ENCODE measurements at regions not wholly inside any gene's neighbourhood (a gene's known extent, or its start where the extent isn't known, plus 50 kb on each side); places are given as distances from the start of the nearest gene placed in this dataset.

DNA sequence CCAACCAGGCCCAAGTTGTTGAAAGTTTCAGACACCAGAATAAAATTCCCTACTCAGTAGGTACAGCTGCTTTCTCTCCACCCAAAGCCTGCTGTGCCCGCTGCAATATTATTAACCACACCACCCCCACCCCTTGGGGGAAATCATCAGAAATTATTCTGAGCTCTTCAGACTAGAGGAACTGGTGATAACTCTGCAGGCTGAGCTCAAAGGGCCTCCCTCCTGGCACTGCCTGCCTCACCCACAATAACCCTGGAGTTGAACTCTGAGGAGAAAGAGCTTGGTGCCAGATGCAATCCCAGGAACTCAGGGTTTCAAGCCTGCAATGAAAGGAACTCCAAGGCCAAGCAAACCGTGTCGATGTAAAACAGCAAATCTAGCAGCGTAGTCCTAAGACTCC, 381.7 kb upstream of the ZNF507 start:
- H3K4me1 ChIP-seq (ENCODE audit: insufficient read depth, low read length) = no peaks in the 10 kb centered on the region
- no peaks in the 10 kb centered on the region; the same call in 1 of the 2 replicates for H3K9me3 ChIP-seq (ENCODE audit: control insufficient read depth, insufficient read depth, low read length)
- no peak overlapping the region for H3K9ac ChIP-seq (ENCODE audit: low read depth, low read length)
- no peaks in the 10 kb centered on the region for H3K36me3 ChIP-seq (ENCODE audit: insufficient read depth, low read length)

DNA sequence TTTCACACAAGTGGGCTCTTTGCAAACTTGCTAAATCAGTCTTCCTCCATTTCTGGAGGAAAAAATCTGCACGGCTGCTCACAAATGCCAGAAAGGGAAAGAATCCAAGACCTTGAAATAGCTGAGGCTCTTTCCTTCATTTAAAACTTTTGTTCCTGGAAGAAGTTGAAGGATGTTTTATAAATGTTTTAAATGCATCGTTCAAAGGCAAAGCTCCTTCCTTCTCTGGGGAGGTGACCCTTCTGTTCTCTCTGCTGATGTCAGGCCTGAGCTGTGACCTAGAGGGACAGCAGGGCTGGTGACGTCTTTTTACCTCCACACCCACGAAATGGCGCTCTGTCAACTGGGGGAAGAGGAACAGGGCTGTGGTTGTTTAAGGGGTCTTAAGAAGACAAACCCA, 376.4 kb upstream of the ZNF507 start:
- no peak overlapping the region for H3K9ac ChIP-seq (ENCODE audit: low read depth, low read length)
- no peaks in the 10 kb centered on the region; the same call in 1 of the 2 replicates for H3K9me3 ChIP-seq (ENCODE audit: control insufficient read depth, insufficient read depth, low read length)
- H3K4me1 ChIP-seq (ENCODE audit: insufficient read depth, low read length) = no peaks in the 10 kb centered on the region
- no peaks in the 10 kb centered on the region for H3K36me3 ChIP-seq (ENCODE audit: insufficient read depth, low read length)

DNA sequence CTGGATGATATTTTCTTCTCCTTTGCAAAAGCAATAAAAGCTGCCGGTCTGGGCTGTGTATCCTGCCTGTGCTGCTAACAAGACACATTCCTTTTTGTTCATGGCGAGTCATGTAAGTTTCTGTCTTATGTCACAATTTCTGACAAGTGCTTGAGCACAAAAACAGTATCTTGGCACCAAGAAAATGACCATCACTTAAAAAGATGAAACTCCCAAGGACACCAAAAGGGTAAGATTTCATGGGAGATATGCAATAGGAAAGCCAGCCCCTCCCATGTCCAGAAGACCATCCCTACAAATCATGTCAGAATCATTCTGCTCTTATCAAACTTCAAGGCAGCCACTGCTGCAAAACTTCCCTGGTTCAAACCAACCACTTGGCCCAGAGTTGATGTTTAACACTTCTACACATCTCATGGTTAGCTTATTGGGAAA, 375.4 kb upstream of the ZNF507 start:
- H3K4me1 ChIP-seq (ENCODE audit: insufficient read depth, low read length) = no peaks in the 10 kb centered on the region
- no peaks in the 10 kb centered on the region for H3K36me3 ChIP-seq (ENCODE audit: insufficient read depth, low read length)
- no peak overlapping the region for H3K9ac ChIP-seq (ENCODE audit: low read depth, low read length)
- H3K9me3 ChIP-seq (ENCODE audit: control insufficient read depth, insufficient read depth, low read length) = no peaks in the 10 kb centered on the region

DNA sequence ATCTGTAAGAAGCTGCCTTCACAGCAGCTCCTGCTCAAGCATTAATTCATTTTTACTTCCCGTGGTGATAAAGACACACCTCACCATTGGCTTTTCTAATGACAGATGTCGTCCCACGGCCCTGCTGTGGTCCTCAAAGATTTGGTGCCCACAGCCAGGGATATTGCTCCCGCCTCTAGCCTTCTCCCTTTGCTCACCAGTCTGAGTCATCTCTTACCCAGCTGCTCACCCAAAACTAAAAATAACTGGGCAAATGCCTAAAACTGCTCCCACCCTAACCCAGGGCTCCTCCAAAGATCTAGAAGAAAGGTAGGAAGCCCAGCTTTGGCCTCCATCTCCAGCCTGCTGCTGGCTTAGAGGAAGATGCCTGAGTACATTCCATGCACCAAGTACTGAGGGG, 371.1 kb upstream of the ZNF507 start:
- no peak overlapping the region for H3K9ac ChIP-seq (ENCODE audit: low read depth, low read length)
- no peaks in the 10 kb centered on the region for H3K9me3 ChIP-seq (ENCODE audit: control insufficient read depth, insufficient read depth, low read length)
- no peaks in the 10 kb centered on the region for H3K4me1 ChIP-seq (ENCODE audit: insufficient read depth, low read length)
- no peaks in the 10 kb centered on the region for H3K36me3 ChIP-seq (ENCODE audit: insufficient read depth, low read length)

DNA sequence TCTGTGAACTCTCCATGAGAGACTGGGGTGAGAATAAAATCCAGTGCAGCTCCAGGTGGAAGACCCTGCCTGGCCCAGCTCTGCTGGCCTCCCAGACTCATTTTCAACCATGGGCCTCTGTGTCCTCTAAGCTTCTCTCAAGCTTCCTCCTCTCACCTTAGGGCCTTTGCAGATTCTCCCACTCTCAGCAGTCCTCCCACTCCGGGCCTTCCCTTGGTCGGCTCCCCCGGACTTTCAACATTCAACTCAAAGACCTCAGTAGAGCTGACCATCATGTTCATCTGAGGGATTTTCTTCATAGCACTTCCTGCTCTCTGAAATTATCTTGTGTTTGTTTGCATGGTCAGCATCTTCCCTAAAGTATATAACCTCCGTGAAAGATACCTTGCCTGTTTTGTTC, 370.5 kb upstream of the ZNF507 start:
- Histone ChIP-seq H3K4me1 (ENCODE audit: insufficient read depth, low read length) (no peaks in the 10 kb centered on the region), H3K36me3 (ENCODE audit: insufficient read depth, low read length) (no peaks in the 10 kb centered on the region), H3K9ac (ENCODE audit: low read depth, low read length) (no peak overlapping the region), H3K9me3 (ENCODE audit: control insufficient read depth, insufficient read depth, low read length) (no peaks in the 10 kb centered on the region)

DNA sequence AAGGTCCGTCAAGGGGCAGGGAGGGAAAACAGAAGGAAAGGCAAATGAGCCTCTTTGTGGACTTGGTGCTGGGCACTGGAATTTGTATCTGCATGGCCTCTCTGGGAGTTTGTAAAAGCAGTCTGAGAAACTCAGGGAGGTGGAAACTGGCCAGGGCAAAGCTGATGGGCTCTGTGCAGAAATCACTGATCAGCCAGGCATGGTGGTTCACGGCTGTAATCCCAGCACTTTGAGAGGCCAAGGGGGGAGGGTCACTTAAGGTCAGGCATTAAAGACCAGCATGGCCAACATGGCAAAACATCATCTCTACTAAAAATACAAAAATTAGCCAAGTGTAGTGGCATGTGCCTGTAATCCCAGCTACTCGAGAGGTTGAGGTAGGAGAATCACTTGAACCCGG, 369.9 kb upstream of the ZNF507 start:
- H3K9me3 ChIP-seq (ENCODE audit: control insufficient read depth, insufficient read depth, low read length) = no peaks in the 10 kb centered on the region
- H3K36me3 ChIP-seq (ENCODE audit: insufficient read depth, low read length) = no peaks in the 10 kb centered on the region
- H3K9ac ChIP-seq (ENCODE audit: low read depth, low read length) = no peak overlapping the region
- no peaks in the 10 kb centered on the region for H3K4me1 ChIP-seq (ENCODE audit: insufficient read depth, low read length)

DNA sequence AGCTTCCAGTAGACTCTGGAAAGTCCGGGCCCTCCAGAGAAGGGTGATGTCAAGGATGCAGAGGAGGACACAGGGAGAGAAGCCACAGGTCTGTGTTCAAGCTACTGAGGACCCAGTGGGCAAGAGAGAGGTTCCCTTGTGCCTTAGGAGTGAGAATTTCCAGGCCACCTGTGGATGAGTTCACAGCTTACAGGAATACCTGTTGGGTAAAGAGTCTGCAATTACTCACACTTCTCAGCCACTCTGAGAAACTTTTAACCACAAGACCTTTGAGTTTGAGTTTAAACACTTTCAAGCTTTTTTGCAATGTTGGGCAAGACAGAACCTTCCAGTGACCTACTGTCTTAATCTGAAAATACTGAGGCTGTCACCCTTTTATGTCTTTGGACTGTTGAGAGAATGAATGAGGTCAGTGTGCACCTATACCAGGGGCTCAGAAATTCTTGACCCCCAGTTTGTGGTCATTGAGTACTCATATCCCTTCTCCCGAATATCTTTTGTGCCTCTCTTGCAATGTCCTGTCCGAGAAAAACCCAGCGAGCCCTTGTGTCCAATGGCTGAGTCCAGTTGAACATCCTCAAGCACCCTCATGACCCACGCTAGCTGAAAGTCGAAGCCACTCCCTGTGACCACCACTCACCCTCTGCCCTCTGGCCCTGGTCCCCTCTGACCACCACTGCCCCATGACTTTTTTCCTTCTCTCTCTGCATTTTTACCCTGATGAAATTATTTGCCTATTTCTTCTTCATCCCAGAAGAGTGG, 368.5 kb upstream of the ZNF507 start:
- H3K9ac ChIP-seq (ENCODE audit: low read depth, low read length) = no peak overlapping the region
- H3K9me3 ChIP-seq (ENCODE audit: control insufficient read depth, insufficient read depth, low read length) = no peaks in the 10 kb centered on the region
- H3K36me3 ChIP-seq (ENCODE audit: insufficient read depth, low read length) = no peaks in the 10 kb centered on the region
- no peaks in the 10 kb centered on the region for H3K4me1 ChIP-seq (ENCODE audit: insufficient read depth, low read length)

DNA sequence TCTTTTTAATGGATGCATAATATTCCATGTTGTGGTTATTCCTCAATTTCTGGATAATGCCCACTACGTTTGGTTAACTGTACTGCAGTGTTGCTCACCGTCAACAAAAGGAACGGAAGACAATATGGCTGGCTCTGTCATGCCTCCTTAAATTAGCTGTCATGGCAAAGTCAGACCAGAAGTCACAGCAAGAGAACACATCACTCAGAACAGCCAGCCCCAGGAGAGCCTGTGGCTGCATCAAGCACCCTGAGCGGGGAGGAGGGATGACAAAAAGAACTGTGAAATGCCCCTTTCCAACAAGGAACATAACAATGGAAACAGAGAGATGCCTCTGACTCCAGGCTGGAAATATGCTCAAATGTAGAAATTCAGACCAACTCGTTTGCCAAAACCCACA, 366.0 kb upstream of the ZNF507 start:
- Histone ChIP-seq H3K4me1 (ENCODE audit: insufficient read depth, low read length) (no peaks in the 10 kb centered on the region), H3K36me3 (ENCODE audit: insufficient read depth, low read length) (no peaks in the 10 kb centered on the region), H3K9ac (ENCODE audit: low read depth, low read length) (no peak overlapping the region), H3K9me3 (ENCODE audit: control insufficient read depth, insufficient read depth, low read length) (no peaks in the 10 kb centered on the region)

DNA sequence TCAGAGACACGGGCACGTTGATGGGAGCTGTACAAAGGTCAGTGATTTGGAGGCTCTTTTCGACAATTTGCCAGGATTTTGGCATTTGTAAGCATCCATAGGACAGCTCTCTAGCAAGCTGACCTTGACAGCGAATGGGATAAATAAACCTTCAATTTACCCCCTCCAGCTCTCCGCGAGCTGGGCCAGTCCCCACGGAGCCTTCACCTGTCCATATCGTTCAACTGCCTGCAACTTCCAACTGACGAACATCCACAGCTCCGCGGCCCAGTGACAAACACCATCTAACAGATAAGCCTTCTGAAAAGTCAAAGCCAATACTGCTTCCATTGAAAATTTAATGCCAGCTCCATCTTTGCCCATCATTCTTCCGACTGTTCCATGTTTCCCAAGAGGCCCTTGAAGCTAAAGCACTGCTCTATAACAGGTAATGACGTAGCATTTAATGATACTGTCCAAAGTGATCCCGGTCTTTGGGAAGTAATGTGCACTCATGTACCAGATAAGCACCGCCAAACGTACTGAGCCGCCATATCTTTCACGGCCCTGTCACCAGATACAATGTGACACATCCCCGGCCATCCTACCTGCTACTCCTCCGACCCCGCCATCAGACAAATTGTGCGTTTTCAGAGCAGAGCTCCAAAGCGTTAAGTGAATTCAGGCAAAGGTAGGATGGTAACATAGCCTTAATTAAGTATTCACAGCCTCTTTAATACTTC, 365.3 kb upstream of the ZNF507 start:
- Histone ChIP-seq H3K9ac (ENCODE audit: low read depth, low read length) (no peak overlapping the region), H3K36me3 (ENCODE audit: insufficient read depth, low read length) (no peaks in the 10 kb centered on the region), H3K4me1 (ENCODE audit: insufficient read depth, low read length) (no peaks in the 10 kb centered on the region), H3K9me3 (ENCODE audit: control insufficient read depth, insufficient read depth, low read length) (no peaks in the 10 kb centered on the region)

DNA sequence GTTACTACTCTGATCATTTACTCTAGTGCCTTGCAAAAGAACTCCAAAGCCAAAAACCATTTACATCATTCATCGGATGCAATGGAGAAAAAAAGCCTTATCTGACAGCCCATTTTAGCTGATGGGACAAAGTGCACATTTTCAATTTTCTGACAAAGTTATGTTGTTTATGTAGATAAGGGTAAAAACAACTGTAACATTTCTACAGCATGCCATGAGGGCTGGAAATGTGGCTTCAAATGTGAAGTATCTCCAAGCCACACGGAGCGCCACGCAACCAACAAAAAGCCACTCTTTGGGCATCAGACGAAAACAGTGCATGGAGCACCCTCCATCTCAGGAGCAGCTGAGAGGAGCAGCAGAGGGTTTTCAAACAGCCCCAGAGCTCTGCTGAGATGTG, 364.6 kb upstream of the ZNF507 start:
- Histone ChIP-seq H3K9ac (ENCODE audit: low read depth, low read length) (no peak overlapping the region), H3K36me3 (ENCODE audit: insufficient read depth, low read length) (no peaks in the 10 kb centered on the region), H3K9me3 (ENCODE audit: control insufficient read depth, insufficient read depth, low read length) (no peaks in the 10 kb centered on the region), H3K4me1 (ENCODE audit: insufficient read depth, low read length) (no peaks in the 10 kb centered on the region)

DNA sequence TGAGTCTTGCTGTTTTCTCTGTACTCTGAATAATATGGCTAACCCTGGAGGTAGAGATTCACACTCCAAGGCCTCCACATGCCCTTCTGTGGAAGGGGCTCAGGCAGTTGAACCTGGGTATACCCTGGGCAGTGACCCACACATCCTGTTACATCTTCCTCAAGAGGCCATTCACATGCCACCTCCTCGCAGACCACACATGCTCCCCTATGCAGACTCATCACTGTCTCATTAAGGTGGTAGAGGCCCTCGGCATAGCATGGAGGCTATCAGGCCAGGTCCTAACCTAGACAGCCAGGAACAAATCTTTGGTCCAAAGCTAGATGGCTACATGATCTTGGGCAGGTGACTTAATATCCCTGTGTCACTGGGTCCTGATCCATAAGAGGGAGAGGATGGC, 363.9 kb upstream of the ZNF507 start:
- H3K9ac ChIP-seq (ENCODE audit: low read depth, low read length) = no peak overlapping the region
- no peaks in the 10 kb centered on the region for H3K4me1 ChIP-seq (ENCODE audit: insufficient read depth, low read length)
- no peaks in the 10 kb centered on the region for H3K36me3 ChIP-seq (ENCODE audit: insufficient read depth, low read length)
- H3K9me3 ChIP-seq (ENCODE audit: control insufficient read depth, insufficient read depth, low read length) = no peaks in the 10 kb centered on the region

DNA sequence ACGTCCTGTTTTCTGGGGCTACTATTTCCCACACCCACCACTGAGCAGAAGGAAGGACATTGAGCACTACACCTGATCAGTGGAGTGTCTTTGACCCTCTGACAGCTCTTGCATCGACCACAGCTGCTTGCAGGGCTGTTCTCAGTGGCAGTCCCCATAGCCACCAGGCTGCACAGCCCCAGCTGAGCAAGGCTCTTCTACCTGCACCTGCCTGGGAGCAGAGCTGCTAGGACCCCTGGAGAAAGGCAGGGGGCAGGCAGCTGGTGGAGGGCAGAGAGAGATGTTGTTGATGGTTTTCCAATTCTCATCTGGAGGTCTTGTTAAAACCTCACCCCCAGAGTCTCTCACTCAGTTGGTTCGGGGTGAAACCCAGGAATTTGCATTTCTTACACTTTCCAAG, 361.8 kb upstream of the ZNF507 start:
- no peak overlapping the region for H3K9ac ChIP-seq (ENCODE audit: low read depth, low read length)
- H3K9me3 ChIP-seq (ENCODE audit: control insufficient read depth, insufficient read depth, low read length) = no peaks in the 10 kb centered on the region

DNA sequence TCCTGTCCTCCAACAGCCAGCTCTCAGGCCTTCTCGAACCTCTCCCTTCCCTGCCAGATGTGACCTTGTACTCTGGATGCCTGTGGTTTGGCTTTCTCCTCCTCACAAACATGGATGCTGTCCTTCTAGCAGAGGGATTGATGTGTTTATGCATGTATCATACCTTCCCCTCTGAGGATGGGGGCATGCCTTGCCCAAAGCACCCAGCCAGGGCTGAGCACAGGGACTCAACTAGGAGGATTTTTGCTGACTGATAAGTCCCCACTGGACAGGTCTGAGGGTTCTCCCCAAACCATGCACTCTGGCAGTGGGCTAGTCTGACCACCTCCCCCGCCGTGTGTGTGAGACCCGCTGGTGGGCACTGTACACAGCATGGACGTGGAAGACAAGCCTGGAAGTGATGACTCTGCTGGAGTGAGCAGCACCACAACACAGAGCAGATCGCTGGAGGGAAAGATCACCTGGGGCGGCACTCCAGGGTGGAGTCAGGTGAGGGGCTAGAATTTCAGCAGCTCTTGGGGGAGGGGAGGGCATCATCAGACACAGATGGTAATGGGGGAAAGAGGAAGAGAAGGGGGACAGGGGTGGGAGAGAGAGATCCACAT, 360.3 kb upstream of the ZNF507 start:
- Histone ChIP-seq H3K9ac (ENCODE audit: low read depth, low read length) (no peak overlapping the region), H3K9me3 (ENCODE audit: control insufficient read depth, insufficient read depth, low read length) (no peaks in the 10 kb centered on the region), H3K36me3 (ENCODE audit: insufficient read depth, low read length) (no peaks in the 10 kb centered on the region), H3K4me1 (ENCODE audit: insufficient read depth, low read length) (0 out of 2 replicates have a peak, but pooled peaks cover 4% of the 10 kb centered on the region)

More for the DNA sequence above, 361.8 kb upstream of the ZNF507 start:
- Histone ChIP-seq H3K36me3 (ENCODE audit: insufficient read depth, low read length) (no peaks in the 10 kb centered on the region), H3K4me1 (ENCODE audit: insufficient read depth, low read length) (no peaks in the 10 kb centered on the region)

DNA sequence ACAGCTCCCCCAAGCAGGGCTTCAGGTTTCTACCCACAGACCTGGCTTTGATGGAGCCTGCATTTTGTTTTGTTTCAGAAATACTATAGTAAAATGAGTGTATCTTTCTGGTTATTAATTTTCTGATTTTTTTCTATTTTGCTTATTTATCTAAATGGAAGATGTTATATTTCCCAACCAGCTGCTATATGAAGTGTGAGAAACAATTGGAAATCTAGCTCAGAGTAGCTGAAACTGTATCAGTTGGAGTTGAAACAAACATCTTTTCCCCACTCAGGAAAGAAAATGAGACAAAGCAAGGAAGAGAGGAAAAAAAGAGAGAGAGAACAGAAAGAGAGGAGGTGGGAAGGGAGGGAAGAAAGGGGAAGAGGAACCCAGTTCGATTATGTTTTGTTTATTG, 358.5 kb upstream of the ZNF507 start:
- Histone ChIP-seq H3K36me3 (ENCODE audit: insufficient read depth, low read length) (no peaks in the 10 kb centered on the region), H3K9me3 (ENCODE audit: control insufficient read depth, insufficient read depth, low read length) (no peaks in the 10 kb centered on the region), H3K9ac (ENCODE audit: low read depth, low read length) (no peak overlapping the region), H3K4me1 (ENCODE audit: insufficient read depth, low read length) (0 out of 2 replicates have a peak, but pooled peaks cover 6% of the 10 kb centered on the region)

DNA sequence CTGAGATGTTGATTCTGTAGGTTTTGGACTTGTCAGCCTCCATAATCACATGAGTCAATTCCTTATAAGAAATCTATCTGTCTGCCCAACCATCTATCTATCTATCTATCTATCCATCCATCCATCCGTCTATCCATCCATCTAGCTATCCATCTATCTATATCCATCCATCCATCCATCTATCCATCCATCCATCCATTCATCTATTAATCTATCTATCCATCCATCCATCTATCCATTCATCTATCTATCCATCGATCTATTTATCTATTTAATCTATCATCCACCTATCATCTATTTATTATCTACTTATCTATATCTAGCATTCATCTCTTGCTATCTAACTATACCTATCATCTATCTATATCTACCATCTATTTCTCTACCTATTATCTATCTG, 357.2 kb upstream of the ZNF507 start:
- no peaks in the 10 kb centered on the region for H3K9me3 ChIP-seq (ENCODE audit: control insufficient read depth, insufficient read depth, low read length)
- 0 out of 2 replicates have a peak, but pooled peaks cover 6% of the 10 kb centered on the region for H3K4me1 ChIP-seq (ENCODE audit: insufficient read depth, low read length)
- H3K9ac ChIP-seq (ENCODE audit: low read depth, low read length) = no peak overlapping the region
- H3K36me3 ChIP-seq (ENCODE audit: insufficient read depth, low read length) = no peaks in the 10 kb centered on the region

All from ES-I3 (cell line).